Erythroblast (primary cell): ENCODE measurements at regions not wholly inside any gene's neighbourhood (a gene's known extent, or its start where the extent isn't known, plus 50 kb on each side); places are given as distances from the start of the nearest gene placed in this dataset.

Source experiments
- GATA1 ChIP-seq: IDR thresholded peaks from 2 replicates; pipeline ENCODE4 v1.6.1; 2011; ENCODE audit warnings: low read depth, mild to moderate bottlenecking, control low read depth, low read length, moderate library complexity
- POLR2A ChIP-seq: IDR thresholded peaks from 2 replicates; pipeline ENCODE4 v1.6.1; 2011; ENCODE audit warnings: mild to moderate bottlenecking, low read length

- TF ChIP-seq POLR2A (no peak), GATA1 (no peak)
Measured at GRCh38 chr6:119986934-119987549, 637.5 kb upstream of the MAN1A1 start.
